Activated T-helper 17 cell treated with anti-CD3 and anti-CD28 coated beads, Interleukin-2, amount 50 U/mL, for 72 hours (primary cell): ENCODE measurements at regions not wholly inside any gene's neighbourhood (a gene's known extent, or its start where the extent isn't known, plus 50 kb on each side); places are given as distances from the start of the nearest gene placed in this dataset.

Experiments
- ATAC-seq: fragments of 150-1000 bp; cut with Tn5 transposase; replicated peaks from 2 replicates; pipeline ENCODE4 v1.10.0; 2021; ENCODE audit warnings: mild to moderate bottlenecking, moderate library complexity
- H3K27ac Mint-ChIP-seq: one replicate; pipeline ENCODE4 v1.8.0; 2022; ENCODE audit warnings: mixed read lengths
- H3K27me3 Mint-ChIP-seq: one replicate; pipeline ENCODE4 v1.8.0; 2022; ENCODE audit warnings: mixed read lengths
- H3K36me3 Mint-ChIP-seq: one replicate; pipeline ENCODE4 v1.8.0; 2022; ENCODE audit warnings: low read depth, mild to moderate bottlenecking, mixed read lengths
- H3K4me1 Mint-ChIP-seq: one replicate; pipeline ENCODE4 v1.8.0; 2022; ENCODE audit warnings: mixed read lengths
- H3K4me3 Mint-ChIP-seq: one replicate; pipeline ENCODE4 v1.8.0; 2022; ENCODE audit warnings: mild to moderate bottlenecking, mixed read lengths
- H3K9me3 Mint-ChIP-seq: one replicate; pipeline ENCODE4 v1.8.0; 2022; ENCODE audit warnings: mixed read lengths

GRCh38 chr5:163967268-163967667, 461.8 kb downstream of the MAT2B start:
- no peak for ATAC-seq
- H3K27ac Mint-ChIP-seq, result no peak overlapping the region

GRCh38 chr5:163968651-163969050, 463.2 kb downstream of the MAT2B start:
- Mint-ChIP-seq H3K9me3 (peaks cover 4% of the 10 kb centered on the region), H3K4me3 (no peak overlapping the region), H3K27me3 (no peaks in the 10 kb centered on the region)

More at GRCh38 chr5:163967268-163967667, 461.8 kb downstream of the MAT2B start:
- Mint-ChIP-seq H3K9me3 (peaks cover 6% of the 10 kb centered on the region), H3K36me3 (no peaks in the 10 kb centered on the region), H3K27me3 (no peaks in the 10 kb centered on the region), H3K4me1 (no peaks in the 10 kb centered on the region), H3K4me3 (no peak overlapping the region)

GRCh38 chr5:163976696-163977095, 471.3 kb downstream of the MAT2B start:
- no peak for ATAC-seq
- Mint-ChIP-seq H3K9me3 (peaks cover 9% of the 10 kb centered on the region), H3K4me1 (no peaks in the 10 kb centered on the region), H3K36me3 (no peaks in the 10 kb centered on the region), H3K27me3 (no peaks in the 10 kb centered on the region), H3K27ac (no peak overlapping the region), H3K4me3 (no peak overlapping the region)

More at GRCh38 chr5:163968651-163969050, 463.2 kb downstream of the MAT2B start:
- H3K27ac Mint-ChIP-seq, result no peak overlapping the region
- H3K36me3 Mint-ChIP-seq, result no peaks in the 10 kb centered on the region
- ATAC-seq, result no peak
- no peaks in the 10 kb centered on the region for H3K4me1 Mint-ChIP-seq

GRCh38 chr5:163978897-163979296, 473.5 kb downstream of the MAT2B start:
- no peaks in the 10 kb centered on the region for H3K27me3 Mint-ChIP-seq

DNA sequence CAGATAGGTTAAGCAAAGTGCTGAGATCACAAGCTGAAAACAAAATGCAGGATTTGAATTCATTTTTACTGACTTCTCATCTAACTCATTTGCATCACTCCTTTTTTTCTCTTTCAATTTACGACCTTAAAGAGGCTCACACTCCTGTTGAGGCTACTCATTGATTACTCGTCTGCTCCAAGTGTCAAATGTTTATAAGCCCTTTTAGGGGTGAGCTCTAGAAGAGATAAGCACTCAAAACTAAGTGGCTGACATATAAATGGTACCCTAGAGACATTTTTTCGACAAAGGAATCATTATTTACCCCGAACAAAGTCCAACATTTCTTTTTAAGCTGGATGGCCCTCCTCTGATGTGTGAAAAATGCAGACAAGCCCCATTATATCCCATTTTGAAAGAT, 483.1 kb downstream of the MAT2B start:
- Mint-ChIP-seq H3K27ac (no peak overlapping the region), H3K36me3 (no peaks in the 10 kb centered on the region), H3K4me1 (no peaks in the 10 kb centered on the region), H3K27me3 (no peaks in the 10 kb centered on the region), H3K4me3 (no peak overlapping the region), H3K9me3 (peaks cover 3% of the 10 kb centered on the region)
- ATAC-seq, result no peak

More at GRCh38 chr5:163978897-163979296, 473.5 kb downstream of the MAT2B start:
- no peak for ATAC-seq
- Mint-ChIP-seq H3K9me3 (peaks cover 5% of the 10 kb centered on the region), H3K4me1 (no peaks in the 10 kb centered on the region), H3K36me3 (no peaks in the 10 kb centered on the region), H3K27ac (no peak overlapping the region), H3K4me3 (no peak overlapping the region)

DNA sequence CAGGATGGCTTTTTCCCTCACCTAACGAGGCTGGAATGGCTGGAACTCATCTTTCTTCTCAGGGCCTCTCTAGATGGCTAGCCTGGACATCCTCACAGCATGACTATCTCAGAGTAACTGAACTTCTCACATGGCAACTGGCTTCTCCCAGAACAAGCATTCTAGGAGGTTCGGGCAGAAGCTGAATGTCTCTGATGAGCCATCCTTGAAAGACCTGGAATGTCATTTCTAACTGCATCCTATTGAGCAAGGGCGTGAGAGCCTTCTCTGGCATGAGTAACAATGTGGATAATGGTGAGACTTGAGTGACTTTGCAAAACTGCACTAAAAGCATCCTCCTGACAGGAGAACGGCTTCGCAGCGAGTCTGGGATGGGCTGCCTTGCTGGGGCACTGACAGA, 487.7 kb downstream of the MAT2B start:
- ATAC-seq, result no peak
- H3K4me1 Mint-ChIP-seq, result no peaks in the 10 kb centered on the region
- H3K36me3 Mint-ChIP-seq, result no peaks in the 10 kb centered on the region
- no peak overlapping the region for H3K27ac Mint-ChIP-seq
- H3K4me3 Mint-ChIP-seq, result no peak overlapping the region
- no peaks in the 10 kb centered on the region for H3K27me3 Mint-ChIP-seq
- H3K9me3 Mint-ChIP-seq, result peaks cover 3% of the 10 kb centered on the region

GRCh38 chr5:163995206-163995605, 489.8 kb downstream of the MAT2B start:
- no peaks in the 10 kb centered on the region for H3K27me3 Mint-ChIP-seq
- no peak overlapping the region for H3K4me3 Mint-ChIP-seq
- no peak overlapping the region for H3K27ac Mint-ChIP-seq
- no peaks in the 10 kb centered on the region for H3K36me3 Mint-ChIP-seq
- ATAC-seq, result no peak
- H3K4me1 Mint-ChIP-seq, result no peaks in the 10 kb centered on the region
- peaks cover 3% of the 10 kb centered on the region for H3K9me3 Mint-ChIP-seq

- no peak for ATAC-seq
- no peaks in the 10 kb centered on the region for H3K4me1 Mint-ChIP-seq
- H3K4me3 Mint-ChIP-seq, result no peak overlapping the region
- peaks cover 3% of the 10 kb centered on the region for H3K9me3 Mint-ChIP-seq
- no peaks in the 10 kb centered on the region for H3K36me3 Mint-ChIP-seq
- no peaks in the 10 kb centered on the region for H3K27me3 Mint-ChIP-seq
- H3K27ac Mint-ChIP-seq, result no peak overlapping the region
These were observed 492.5 kb downstream of the MAT2B start for GRCh38 chr5:163997965-163998364.

GRCh38 chr5:164000241-164000640, 494.8 kb downstream of the MAT2B start:
- ATAC-seq, result no peak
- H3K27me3 Mint-ChIP-seq, result no peaks in the 10 kb centered on the region
- no peaks in the 10 kb centered on the region for H3K4me1 Mint-ChIP-seq
- H3K9me3 Mint-ChIP-seq, result peaks cover 3% of the 10 kb centered on the region
- H3K36me3 Mint-ChIP-seq, result no peaks in the 10 kb centered on the region
- H3K4me3 Mint-ChIP-seq, result no peak overlapping the region
- H3K27ac Mint-ChIP-seq, result no peak overlapping the region

- Mint-ChIP-seq H3K4me1 (no peaks in the 10 kb centered on the region), H3K27ac (no peak overlapping the region), H3K36me3 (no peaks in the 10 kb centered on the region), H3K9me3 (peaks cover 3% of the 10 kb centered on the region), H3K4me3 (no peak overlapping the region), H3K27me3 (no peaks in the 10 kb centered on the region)
- ATAC-seq, result no peak
These were observed 495.4 kb downstream of the MAT2B start for GRCh38 chr5:164000819-164001218.

DNA sequence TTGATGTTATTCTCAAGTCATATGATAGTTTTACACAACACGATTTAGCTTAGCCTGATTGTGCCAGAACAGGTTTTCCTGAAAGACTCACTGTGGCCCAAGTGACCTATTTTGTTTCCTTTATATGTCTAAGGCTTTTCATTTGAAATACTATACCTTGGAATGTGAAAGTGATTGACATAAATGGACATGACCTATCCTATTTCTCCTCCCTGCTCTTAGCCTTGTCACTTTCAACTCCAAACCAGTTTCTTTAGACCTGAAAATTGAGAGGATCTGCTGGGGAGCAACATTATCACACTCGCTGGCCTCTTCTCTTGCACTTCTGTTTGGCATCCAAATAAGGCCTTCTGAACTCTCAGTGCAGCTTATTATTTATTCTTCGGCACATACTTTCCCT, 496.8 kb downstream of the MAT2B start:
- no peak overlapping the region for H3K27ac Mint-ChIP-seq
- ATAC-seq, result no peak
- no peaks in the 10 kb centered on the region for H3K36me3 Mint-ChIP-seq
- peaks cover 7% of the 10 kb centered on the region for H3K9me3 Mint-ChIP-seq
- no peaks in the 10 kb centered on the region for H3K4me1 Mint-ChIP-seq
- no peak overlapping the region for H3K4me3 Mint-ChIP-seq
- no peaks in the 10 kb centered on the region for H3K27me3 Mint-ChIP-seq

GRCh38 chr5:164002628-164003027, 497.2 kb downstream of the MAT2B start:
- Mint-ChIP-seq H3K4me3 (no peak overlapping the region), H3K27me3 (no peaks in the 10 kb centered on the region), H3K9me3 (peaks cover 7% of the 10 kb centered on the region), H3K36me3 (no peaks in the 10 kb centered on the region), H3K4me1 (no peaks in the 10 kb centered on the region), H3K27ac (no peak overlapping the region)
- peak; percentile 74 for ATAC-seq

- no peak overlapping the region for H3K27ac Mint-ChIP-seq
- no peak for ATAC-seq
- H3K36me3 Mint-ChIP-seq, result no peaks in the 10 kb centered on the region
- no peaks in the 10 kb centered on the region for H3K27me3 Mint-ChIP-seq
- H3K4me1 Mint-ChIP-seq, result no peaks in the 10 kb centered on the region
- no peak overlapping the region for H3K4me3 Mint-ChIP-seq
- peaks cover 7% of the 10 kb centered on the region for H3K9me3 Mint-ChIP-seq
These were observed 499.7 kb downstream of the MAT2B start for GRCh38 chr5:164005071-164005470.

- H3K4me1 Mint-ChIP-seq, result no peaks in the 10 kb centered on the region
These were observed 501.6 kb downstream of the MAT2B start for GRCh38 chr5:164007064-164007463.

GRCh38 chr5:164009621-164010020, 504.2 kb downstream of the MAT2B start:
- Mint-ChIP-seq H3K4me3 (no peak overlapping the region), H3K27me3 (no peaks in the 10 kb centered on the region), H3K9me3 (peaks cover 7% of the 10 kb centered on the region), H3K4me1 (no peaks in the 10 kb centered on the region), H3K27ac (no peak overlapping the region), H3K36me3 (no peaks in the 10 kb centered on the region)
- ATAC-seq, result no peak

More at GRCh38 chr5:164007064-164007463, 501.6 kb downstream of the MAT2B start:
- H3K9me3 Mint-ChIP-seq, result peaks cover 7% of the 10 kb centered on the region
- H3K27ac Mint-ChIP-seq, result no peak overlapping the region
- H3K36me3 Mint-ChIP-seq, result no peaks in the 10 kb centered on the region
- no peak overlapping the region for H3K4me3 Mint-ChIP-seq
- no peak for ATAC-seq
- H3K27me3 Mint-ChIP-seq, result no peaks in the 10 kb centered on the region

DNA sequence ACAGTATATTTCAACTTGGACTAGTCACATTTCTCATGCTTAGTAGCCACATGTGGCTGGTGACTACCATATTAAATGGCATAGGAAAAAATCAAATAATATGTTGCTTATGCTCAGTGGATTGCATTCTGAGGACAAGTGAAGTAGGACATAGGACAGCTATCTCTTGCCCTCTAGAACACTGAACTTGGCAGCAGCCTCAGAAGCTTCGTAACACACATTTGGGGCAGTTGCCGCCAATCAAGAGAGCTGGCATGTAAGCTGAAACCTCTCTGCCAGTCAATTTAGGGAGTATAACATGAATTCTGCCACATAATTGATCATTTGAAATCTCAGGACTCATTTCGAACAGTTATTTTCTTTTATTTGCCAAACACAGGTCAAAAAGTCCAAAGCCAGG, 505.5 kb downstream of the MAT2B start:
- no peak overlapping the region for H3K4me3 Mint-ChIP-seq
- H3K9me3 Mint-ChIP-seq, result peaks cover 6% of the 10 kb centered on the region
- no peaks in the 10 kb centered on the region for H3K27me3 Mint-ChIP-seq
- ATAC-seq, result no peak
- H3K27ac Mint-ChIP-seq, result no peak overlapping the region
- H3K4me1 Mint-ChIP-seq, result no peaks in the 10 kb centered on the region
- H3K36me3 Mint-ChIP-seq, result no peaks in the 10 kb centered on the region
